Duodenal mucosa (tissue), 2 donors: ENCODE measurements at regions not wholly inside any gene's neighbourhood (a gene's known extent, or its start where the extent isn't known, plus 50 kb on each side); places are given as distances from the start of the nearest gene placed in this dataset.
"Not testable (repeated sequence)": the region's sequence is repeated elsewhere in the genome, so short reads cannot be mapped to it uniquely, and the experiment has no call there.

Experiments used
- H3K27ac ChIP-seq: one replicate; pipeline ENCODE4 v1.7.0; 2013; ENCODE audit warnings: low read depth, low read length
- H3K27me3 ChIP-seq, 2 donors: one replicate each; pipeline ENCODE4 v1.7.0; 2013; ENCODE audit warnings: low read length in 2 of 2, control low read depth in 1 of 2; ENCODE audit not compliant: insufficient read depth in 2 of 2, control insufficient read depth in 1 of 2
- H3K36me3 ChIP-seq, 2 donors: one replicate each; pipeline ENCODE4 v1.7.0; 2013; ENCODE audit warnings: low read length in 2 of 2, control low read depth in 1 of 2; ENCODE audit not compliant: insufficient read depth in 2 of 2, control insufficient read depth in 1 of 2
- H3K4me1 ChIP-seq, 2 donors: one replicate each; pipeline ENCODE4 v1.7.0; 2013; ENCODE audit warnings: low read length in 2 of 2, control low read depth in 1 of 2; ENCODE audit not compliant: insufficient read depth in 2 of 2, control insufficient read depth in 1 of 2
- H3K4me3 ChIP-seq, 2 donors: one replicate each; pipeline ENCODE4 v1.7.0; 2013; ENCODE audit warnings: low read length in 2 of 2, low read depth in 1 of 2
- H3K9ac ChIP-seq, 2 donors: one replicate each; pipeline ENCODE4 v1.7.0; 2013; ENCODE audit warnings: low read length in 2 of 2, low read depth in 1 of 2
- H3K9me3 ChIP-seq, 2 donors: one replicate each; pipeline ENCODE4 v1.7.0; 2013; ENCODE audit warnings: low read length in 2 of 2, control low read depth in 1 of 2; ENCODE audit not compliant: control insufficient read depth in 1 of 2

DNA sequence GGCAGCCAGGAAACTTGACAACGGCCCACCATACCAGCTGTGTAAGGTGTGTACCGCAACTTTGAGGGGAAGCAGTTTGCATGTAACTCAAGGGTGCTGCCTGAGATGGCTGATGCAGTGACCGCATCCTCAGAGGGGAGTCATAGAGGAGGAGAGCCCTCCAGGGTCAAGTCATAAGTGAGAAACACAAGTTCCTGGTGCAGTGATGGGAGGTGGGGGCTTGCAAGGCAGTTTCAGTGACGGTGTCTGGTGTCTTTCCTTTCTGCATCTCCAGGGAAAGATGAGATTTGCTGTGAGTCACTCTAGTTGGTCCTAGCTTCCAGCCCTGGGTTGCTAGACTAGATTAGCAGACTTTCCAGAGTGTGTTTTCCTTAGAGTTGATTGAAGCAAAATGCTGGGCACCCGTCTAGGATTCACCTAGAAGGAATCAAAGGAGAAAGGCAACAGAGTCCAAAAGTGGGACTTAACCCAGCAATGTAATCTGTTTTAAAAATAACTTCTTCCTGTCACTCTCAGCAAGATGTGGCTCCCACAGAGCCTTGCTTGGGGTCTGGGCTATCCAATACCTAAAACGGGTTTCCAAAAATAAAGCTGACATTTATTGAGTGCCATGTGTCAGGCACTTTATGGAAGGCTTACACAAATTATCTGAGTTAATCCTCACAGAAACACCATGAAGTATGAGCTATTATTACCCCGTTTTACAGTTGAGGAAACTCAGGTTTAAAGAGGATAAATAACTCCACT is 265.4 kb upstream of the PLET1 start:
- no peak overlapping the region for H3K27ac ChIP-seq

DNA sequence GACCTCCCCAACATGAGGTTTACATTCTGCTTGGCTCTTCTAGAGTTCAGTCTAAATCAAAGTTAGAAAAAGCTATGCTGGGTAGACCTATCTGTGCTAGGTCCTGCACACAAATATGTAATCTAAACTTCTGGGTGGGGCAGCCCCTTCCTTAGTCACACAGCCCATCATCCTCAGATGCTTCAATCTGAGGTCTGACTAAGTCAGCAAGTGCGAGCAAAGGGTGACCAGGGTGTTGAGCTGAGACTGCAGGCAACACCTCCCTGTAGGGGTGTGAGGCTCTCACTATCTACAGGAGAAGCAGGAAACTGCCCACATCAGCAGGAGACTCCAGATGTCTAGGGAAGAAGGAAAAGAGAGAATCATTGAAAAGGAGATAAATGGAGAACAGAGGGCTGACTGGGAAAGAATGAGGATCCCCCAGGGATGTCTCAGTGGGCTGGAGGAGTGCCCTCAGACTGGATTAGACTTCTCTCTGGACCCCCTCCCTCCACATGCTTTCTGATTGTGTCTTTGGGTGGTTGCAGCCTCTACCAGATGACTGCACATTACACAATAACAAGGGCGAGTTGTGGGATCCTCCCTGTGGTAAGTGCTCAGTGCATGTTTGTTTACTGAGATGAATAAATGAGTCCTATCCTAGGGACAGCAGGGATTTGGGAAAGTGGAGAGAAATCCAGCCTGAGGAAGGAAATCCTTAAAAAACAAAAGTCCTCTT is 266.2 kb upstream of the PLET1 start:
- no peaks in the 10 kb centered on the region for H3K36me3 ChIP-seq
- H3K4me3 ChIP-seq = no peak overlapping the region
- no peaks in the 10 kb centered on the region for H3K27me3 ChIP-seq
- H3K9ac ChIP-seq = no peak overlapping the region
- H3K9me3 ChIP-seq = no peaks in the 10 kb centered on the region
- no peak overlapping the region for H3K27ac ChIP-seq
- H3K4me1 ChIP-seq = peaks cover 18 to 19% of the 10 kb centered on the region in 2 donors

More for the DNA sequence above, 265.4 kb upstream of the PLET1 start:
- Histone ChIP-seq H3K4me1 (peaks cover 18 to 19% of the 10 kb centered on the region in 2 donors), H3K9ac (no peak overlapping the region), H3K4me3 (no peak overlapping the region), H3K36me3 (no peaks in the 10 kb centered on the region), H3K9me3 (no peaks in the 10 kb centered on the region), H3K27me3 (no peaks in the 10 kb centered on the region)

DNA sequence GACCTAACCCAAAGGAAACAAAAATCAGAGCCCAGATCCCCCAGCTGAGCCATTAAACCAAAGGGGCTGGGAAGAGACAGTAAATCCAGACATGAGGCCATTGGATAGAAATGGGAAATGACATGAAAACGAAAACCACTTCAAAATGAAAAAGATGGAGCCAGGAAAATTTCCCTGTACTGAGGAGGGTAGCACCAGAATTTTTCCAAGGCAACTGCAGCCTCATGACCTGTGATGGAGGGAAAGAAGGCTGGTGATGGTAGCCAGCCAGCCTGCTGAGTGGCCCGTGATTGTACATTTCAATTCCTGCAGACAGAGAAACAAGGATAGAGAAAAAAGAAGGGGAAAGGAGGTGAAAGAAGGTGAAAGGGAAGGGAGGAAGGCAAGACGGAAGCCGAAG is 268.4 kb upstream of the PLET1 start:
- Histone ChIP-seq H3K9ac (no peak overlapping the region), H3K9me3 (no peaks in the 10 kb centered on the region), H3K27me3 (no peaks in the 10 kb centered on the region), H3K36me3 (no peaks in the 10 kb centered on the region), H3K4me3 (no peak overlapping the region), H3K4me1 (peaks cover 20 to 32% of the 10 kb centered on the region in 2 donors), H3K27ac (no peak overlapping the region)

DNA sequence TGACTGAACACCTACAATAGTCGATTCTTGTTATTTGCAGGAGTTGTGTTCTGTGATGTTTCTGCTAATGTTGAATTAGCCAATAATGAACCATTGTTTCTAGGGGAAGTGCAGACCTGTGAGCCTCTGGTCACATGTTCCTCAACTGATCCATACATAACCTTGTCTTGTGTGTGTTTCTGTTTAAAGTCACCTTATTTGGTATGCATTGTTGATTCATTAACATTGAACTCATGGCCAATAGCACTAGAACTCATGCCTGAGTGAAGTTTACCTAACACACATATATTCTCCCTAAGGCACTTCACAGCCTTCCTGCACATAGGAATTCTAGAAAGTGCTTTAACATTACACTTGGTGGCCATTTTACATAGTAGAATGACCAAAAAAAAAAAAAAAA is 271.8 kb upstream of the PLET1 start:
- no peak overlapping the region for H3K4me3 ChIP-seq
- no peaks in the 10 kb centered on the region for H3K27me3 ChIP-seq
- H3K9me3 ChIP-seq = no peaks in the 10 kb centered on the region
- H3K9ac ChIP-seq = no peak overlapping the region
- H3K36me3 ChIP-seq = no peaks in the 10 kb centered on the region
- H3K4me1 ChIP-seq = peaks cover 9 to 16% of the 10 kb centered on the region in 2 donors
- H3K27ac ChIP-seq = no peak overlapping the region

DNA sequence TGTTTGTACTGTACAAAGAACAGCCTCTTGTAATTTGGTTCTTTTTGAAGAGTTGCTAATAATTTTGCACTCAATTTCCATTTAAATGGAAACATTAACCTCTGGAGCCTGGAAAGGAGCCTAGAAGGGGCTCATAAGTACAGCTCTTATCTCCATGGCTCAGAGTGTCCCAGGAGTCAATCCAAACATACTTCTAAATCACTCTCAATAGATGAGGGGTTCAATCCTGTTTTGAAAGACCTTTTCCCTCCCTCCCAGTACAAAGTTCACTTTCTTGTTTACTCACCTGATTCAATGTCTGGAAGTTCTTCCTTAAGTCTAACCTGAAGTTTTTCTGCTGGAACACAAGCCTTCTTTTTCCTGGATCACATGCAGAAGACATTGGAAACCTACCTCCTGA is 273.0 kb upstream of the PLET1 start:
- Histone ChIP-seq H3K4me3 (peak overlapping the region in 1 of 2 donors; percentile 35), H3K36me3 (no peaks in the 10 kb centered on the region), H3K9ac (no peak overlapping the region), H3K4me1 (peaks cover 9 to 21% of the 10 kb centered on the region in 2 donors), H3K27me3 (no peaks in the 10 kb centered on the region), H3K27ac (no peak overlapping the region), H3K9me3 (no peaks in the 10 kb centered on the region)

DNA sequence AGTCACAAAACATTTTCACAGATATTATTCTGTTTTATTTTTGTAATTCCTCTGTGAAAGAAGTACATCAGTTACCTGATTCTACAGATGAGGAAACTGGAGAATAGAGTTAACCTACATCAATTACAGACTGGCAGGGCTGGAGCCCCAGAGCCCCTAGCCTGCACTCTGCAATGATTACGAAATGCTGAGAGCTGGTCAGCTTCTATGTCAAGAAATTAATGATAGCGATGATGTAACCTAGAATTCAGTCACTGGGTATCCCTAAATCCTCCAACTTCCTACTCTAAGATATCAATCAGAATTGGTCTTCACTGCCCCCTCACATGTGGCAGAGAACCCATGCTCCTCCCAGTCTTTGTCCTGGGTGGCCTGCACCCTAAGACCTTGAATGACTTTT is 273.5 kb upstream of the PLET1 start:
- Histone ChIP-seq H3K27ac (no peak overlapping the region), H3K4me1 (peaks cover 9 to 22% of the 10 kb centered on the region in 2 donors), H3K9ac (no peak overlapping the region), H3K27me3 (no peaks in the 10 kb centered on the region), H3K36me3 (no peaks in the 10 kb centered on the region), H3K4me3 (peak overlapping the region in 1 of 2 donors; percentile 35), H3K9me3 (no peaks in the 10 kb centered on the region)

DNA sequence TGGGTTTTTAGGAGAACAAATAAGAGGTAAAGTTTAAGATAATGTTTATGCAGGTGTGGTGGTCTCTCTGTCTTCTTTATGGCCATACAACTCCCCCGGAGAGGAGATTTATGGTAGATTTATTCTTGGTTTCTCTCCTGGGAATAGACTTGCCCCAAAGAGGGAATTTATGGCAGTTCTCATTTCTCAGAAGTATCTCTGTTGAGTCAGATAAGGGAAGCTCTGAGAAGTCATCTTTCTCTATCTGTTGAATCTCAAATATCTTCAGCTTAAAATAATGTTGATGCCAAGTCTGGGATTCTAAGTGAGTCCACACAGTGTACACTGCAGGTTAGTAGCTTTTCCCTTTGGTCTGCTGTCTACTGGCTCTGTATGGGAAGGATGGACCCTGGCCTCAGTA is 276.4 kb upstream of the PLET1 start:
- Histone ChIP-seq H3K27me3 (no peaks in the 10 kb centered on the region), H3K9me3 (no peaks in the 10 kb centered on the region), H3K27ac (no peak overlapping the region), H3K4me1 (peaks cover 9 to 22% of the 10 kb centered on the region in 2 donors), H3K9ac (no peak overlapping the region), H3K4me3 (no peak overlapping the region), H3K36me3 (no peaks in the 10 kb centered on the region)

DNA sequence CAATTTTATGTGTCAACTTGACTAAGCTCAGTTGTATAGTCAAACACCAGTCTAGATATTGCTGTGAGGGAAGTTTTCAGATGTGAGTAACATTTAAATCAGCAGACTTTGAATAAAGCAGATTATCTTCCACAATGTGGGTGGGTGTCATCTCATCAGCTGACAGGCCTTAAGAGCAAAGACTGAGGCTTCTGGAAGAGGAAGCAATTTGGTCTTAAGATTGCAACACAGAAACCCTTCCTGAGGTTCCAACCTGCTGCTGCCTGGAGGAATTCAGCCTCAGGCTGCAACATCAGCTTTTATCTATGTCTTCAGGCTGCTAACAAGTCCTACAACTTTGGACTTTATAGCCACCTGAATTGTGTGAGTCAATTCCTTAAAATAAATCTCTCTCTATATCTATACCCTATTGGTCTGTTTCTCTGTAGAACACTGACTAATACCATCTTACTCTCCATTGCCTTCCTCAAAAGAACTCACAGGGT is 277.2 kb upstream of the PLET1 start:
- Histone ChIP-seq H3K9me3 (no peaks in the 10 kb centered on the region), H3K27me3 (no peaks in the 10 kb centered on the region), H3K36me3 (no peaks in the 10 kb centered on the region), H3K27ac (no peak overlapping the region), H3K4me1 (peaks cover 9 to 20% of the 10 kb centered on the region in 2 donors), H3K9ac (no peak overlapping the region), H3K4me3 (no peak overlapping the region)

DNA sequence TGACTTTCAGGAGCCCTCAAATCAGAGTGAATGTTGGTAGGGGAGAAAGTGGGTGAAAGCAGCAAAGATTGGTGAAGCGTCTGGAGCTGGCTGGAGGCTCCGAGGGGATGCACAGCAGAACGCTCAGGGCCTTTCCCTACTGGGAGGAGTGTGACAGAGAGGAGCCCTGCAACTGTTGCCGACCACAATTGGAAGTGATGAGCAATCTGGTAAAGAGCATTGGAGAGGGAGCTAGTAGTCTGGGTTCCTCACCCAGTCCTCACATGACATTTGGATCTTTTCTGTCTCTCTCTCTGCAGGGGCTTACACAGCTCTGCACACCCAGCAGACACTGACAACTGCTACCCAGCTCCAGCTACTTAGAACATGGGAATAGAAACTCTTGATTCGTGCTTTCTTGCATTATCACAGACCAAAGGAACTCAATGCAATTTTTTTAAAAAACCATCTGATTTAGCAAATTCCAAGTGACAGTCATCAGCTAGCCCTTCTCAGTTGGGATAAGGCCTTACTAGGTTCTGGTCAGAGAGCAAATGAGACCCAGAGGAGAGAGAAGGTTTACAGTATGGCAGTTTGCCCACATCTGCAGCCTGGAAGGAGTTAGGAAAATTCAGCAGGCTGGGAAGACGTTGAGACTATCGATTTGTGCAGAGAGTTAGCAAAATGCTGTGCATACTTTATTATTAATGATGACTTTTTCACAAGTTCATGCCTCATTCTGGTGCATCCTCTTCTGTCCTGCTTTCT is 278.0 kb upstream of the PLET1 start:
- H3K27me3 ChIP-seq = no peaks in the 10 kb centered on the region
- no peak overlapping the region for H3K27ac ChIP-seq
- no peaks in the 10 kb centered on the region for H3K36me3 ChIP-seq
- peaks cover 8 to 12% of the 10 kb centered on the region in 2 donors for H3K4me1 ChIP-seq
- no peak overlapping the region for H3K4me3 ChIP-seq
- no peak overlapping the region for H3K9ac ChIP-seq
- no peaks in the 10 kb centered on the region for H3K9me3 ChIP-seq

DNA sequence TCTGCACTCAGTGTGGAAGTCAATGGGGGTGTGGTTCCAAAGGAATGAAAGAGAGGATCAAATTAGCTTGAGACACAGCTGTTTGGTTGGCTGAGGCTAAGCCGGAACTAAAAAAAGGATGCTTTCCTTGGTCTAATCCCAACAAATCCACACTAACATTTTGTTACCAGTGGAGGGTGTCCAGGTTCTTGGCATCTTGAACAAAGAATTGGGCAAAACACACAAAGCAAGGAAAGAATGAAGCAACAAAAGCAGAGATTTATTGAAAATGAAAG is 278.6 kb upstream of the PLET1 start:
- not testable (repeated sequence) for H3K36me3 ChIP-seq, H3K27ac ChIP-seq, H3K27me3 ChIP-seq, H3K4me1 ChIP-seq, H3K4me3 ChIP-seq, H3K9me3 ChIP-seq, H3K9ac ChIP-seq
